ENCODE measurements at regions not wholly inside any gene's neighbourhood (a gene's known extent, or its start where the extent isn't known, plus 50 kb on each side); places are given as distances from the start of the nearest gene placed in this dataset.

GRCh38 chr5:30894811-30895210 lies 298.7 kb upstream of the CDH6 start:
- Histone ChIP-seq H3K9me3 (no peaks in the 10 kb centered on the region), H3K36me3 (no peaks in the 10 kb centered on the region), H3K27me3 (replicated peaks; ENCODE audit: insufficient read depth) (no peaks in the 10 kb centered on the region), H3K4me3 (no peak overlapping the region), H3K4me1 (ENCODE audit: control insufficient read depth in 1 of 2, low read depth in 2 of 2) (no peaks in the 10 kb centered on the region), H3K27ac (no peak overlapping the region)
- DNase-seq (ENCODE audit: low spot score) (no peak), ATAC-seq (ENCODE audit: insufficient number of reproducible peaks, low FRiP score, low read depth) (no peak)
- no peak for TF ChIP-seq CTCF (IDR thresholded peaks at IDR 0.05)

- no peak for TF ChIP-seq CTCF (IDR thresholded peaks at IDR 0.05)
- no peaks in the 10 kb centered on the region for H3K4me1 ChIP-seq (ENCODE audit: control insufficient read depth in 1 of 2, low read depth in 2 of 2)
Measured at GRCh38 chr5:30891660-30892059, 301.8 kb upstream of the CDH6 start.

GRCh38 chr5:30890377-30890776 lies 303.1 kb upstream of the CDH6 start:
- no peaks in the 10 kb centered on the region for H3K27me3 ChIP-seq (replicated peaks; ENCODE audit: insufficient read depth)
- no peak for TF ChIP-seq CTCF (IDR thresholded peaks at IDR 0.05)
- DNase-seq (ENCODE audit: low spot score): no peak
- H3K4me3 ChIP-seq: no peak overlapping the region
- no peaks in the 10 kb centered on the region for H3K9me3 ChIP-seq
- H3K36me3 ChIP-seq: no peaks in the 10 kb centered on the region
- no peak overlapping the region for H3K27ac ChIP-seq
- ATAC-seq (ENCODE audit: insufficient number of reproducible peaks, low FRiP score, low read depth): no peak
- H3K4me1 ChIP-seq (ENCODE audit: control insufficient read depth in 1 of 2, low read depth in 2 of 2): no peaks in the 10 kb centered on the region

More at GRCh38 chr5:30891660-30892059, 301.8 kb upstream of the CDH6 start:
- H3K4me3 ChIP-seq: no peak overlapping the region
- H3K9me3 ChIP-seq: no peaks in the 10 kb centered on the region
- no peak for ATAC-seq (ENCODE audit: insufficient number of reproducible peaks, low FRiP score, low read depth)
- DNase-seq (ENCODE audit: low spot score): no peak
- H3K36me3 ChIP-seq: no peaks in the 10 kb centered on the region
- H3K27ac ChIP-seq: no peak overlapping the region
- H3K27me3 ChIP-seq (replicated peaks; ENCODE audit: insufficient read depth): no peaks in the 10 kb centered on the region

- DNase-seq (ENCODE audit: low spot score) (no peak), ATAC-seq (ENCODE audit: insufficient number of reproducible peaks, low FRiP score, low read depth) (no peak)
- no peak for TF ChIP-seq CTCF (IDR thresholded peaks at IDR 0.05)
- Histone ChIP-seq H3K36me3 (no peaks in the 10 kb centered on the region), H3K9me3 (no peaks in the 10 kb centered on the region), H3K27me3 (replicated peaks; ENCODE audit: insufficient read depth) (no peaks in the 10 kb centered on the region), H3K4me1 (ENCODE audit: control insufficient read depth in 1 of 2, low read depth in 2 of 2) (no peaks in the 10 kb centered on the region), H3K27ac (no peak overlapping the region), H3K4me3 (no peak overlapping the region)
Measured at GRCh38 chr5:30880514-30880913, 313.0 kb upstream of the CDH6 start.

- Histone ChIP-seq H3K27me3 (replicated peaks; ENCODE audit: insufficient read depth) (no peaks in the 10 kb centered on the region), H3K27ac (no peak overlapping the region), H3K9me3 (no peaks in the 10 kb centered on the region), H3K4me3 (no peak overlapping the region), H3K36me3 (no peaks in the 10 kb centered on the region), H3K4me1 (ENCODE audit: control insufficient read depth in 1 of 2, low read depth in 2 of 2) (peaks cover 0 to 5% of the 10 kb centered on the region in 2 donors)
- DNase-seq (ENCODE audit: low spot score) (no peak), ATAC-seq (ENCODE audit: insufficient number of reproducible peaks, low FRiP score, low read depth) (no peak)
- TF ChIP-seq CTCF (IDR thresholded peaks at IDR 0.05): no peak
Measured at GRCh38 chr5:30879887-30880286, 313.6 kb upstream of the CDH6 start.
